Left lung (tissue), 4 donors: ENCODE measurements at regions not wholly inside any gene's neighbourhood (a gene's known extent, or its start where the extent isn't known, plus 50 kb on each side); places are given as distances from the start of the nearest gene placed in this dataset.

Experiments
- ATAC-seq: fragments of 200-7000 bp; cut with Tn5 transposase; one replicate; pipeline ENCODE4 v1.9.1; 2020; ENCODE audit warnings: moderate library complexity
- DNase-seq, 4 donors: peaks; one replicate each; pipeline ENCODE4 v3.0.0-alpha.2; 2013 to 2020
- H3K27ac ChIP-seq, 2 donors: fragments of 200-600 bp; sonication (generic) in 1 of 2; one replicate each; pipeline versions ENCODE4 v1.5.0 to v1.8.0; 2020 to 2021
- H3K27me3 ChIP-seq, 2 donors: fragments of 200-600 bp; sonication (generic) in 1 of 2; one replicate each; pipeline versions ENCODE4 v1.5.0 to v1.8.0; 2020 to 2021
- H3K36me3 ChIP-seq, 2 donors: fragments of 200-600 bp; sonication (generic) in 1 of 2; one replicate each; pipeline versions ENCODE4 v1.5.0 to v1.8.0; 2020 to 2021
- H3K4me1 ChIP-seq, 2 donors: fragments of 200-600 bp; one replicate each; pipeline ENCODE4 v1.8.0; 2021
- H3K4me3 ChIP-seq, 2 donors: fragments of 200-600 bp; sonication (generic) in 1 of 2; one replicate each; pipeline versions ENCODE4 v1.5.0 to v1.8.0; 2020 to 2021; ENCODE audit warnings: mild to moderate bottlenecking in 1 of 2
- H3K9me3 ChIP-seq, 2 donors: fragments of 200-600 bp; sonication (generic) in 1 of 2; one replicate each; pipeline versions ENCODE4 v1.5.0 to v1.8.0; 2020 to 2021
- CTCF ChIP-seq, 2 donors: fragments of 200-600 bp; sonication (generic) in 1 of 2; IDR thresholded peaks; one replicate each; pipeline versions ENCODE4 v1.5.0 to v1.8.0; 2021; ENCODE audit warnings: antibody characterized with exemption in 2 of 2
- intact Hi-C, 2 donors: fragments of 100-400 bp; cut with DNase I; formaldehyde crosslinking; loops; one replicate each; pipeline versions ENCODE4 v1.11.2 to v1.14.2; 2022
- donor health status: DM: no; HTN: yes; CAD: no.
- donor health status: DM: no; HTN: no; CAD: no.

- no peaks in the 10 kb centered on the region for H3K9me3 ChIP-seq
- DNase-seq, result no peak
- H3K27me3 ChIP-seq, result no peaks in the 10 kb centered on the region
- intact Hi-C loops, result no loop called here
- TF ChIP-seq CTCF (IDR thresholded peaks at IDR 0.05), result no peak
- no peak overlapping the region for H3K27ac ChIP-seq
- no peaks in the 10 kb centered on the region for H3K36me3 ChIP-seq
- H3K4me3 ChIP-seq, result no peak overlapping the region
- H3K4me1 ChIP-seq, result no peaks in the 10 kb centered on the region
- ATAC-seq, result no peak
These were observed 1661.3 kb upstream of the MIR17HG start for GRCh38 chr13:89686171-89686570.

GRCh38 chr13:89687066-89687465 lies 1660.4 kb upstream of the MIR17HG start:
- ATAC-seq, result no peak

GRCh38 chr13:89688918-89689317 lies 1658.6 kb upstream of the MIR17HG start:
- H3K9me3 ChIP-seq, result no peaks in the 10 kb centered on the region
- DNase-seq (peak in 2 of 4 donors; percentile 7 to 48), ATAC-seq (peak; percentile 73)
- no peak overlapping the region for H3K27ac ChIP-seq
- H3K4me1 ChIP-seq, result no peaks in the 10 kb centered on the region
- H3K36me3 ChIP-seq, result no peaks in the 10 kb centered on the region
- no peak for TF ChIP-seq CTCF (IDR thresholded peaks at IDR 0.05)
- no peaks in the 10 kb centered on the region for H3K27me3 ChIP-seq
- intact Hi-C loops, result no loop called here
- H3K4me3 ChIP-seq, result no peak overlapping the region

More at GRCh38 chr13:89687066-89687465, 1660.4 kb upstream of the MIR17HG start:
- no peak for TF ChIP-seq CTCF (IDR thresholded peaks at IDR 0.05)
- no peaks in the 10 kb centered on the region for H3K9me3 ChIP-seq
- H3K27ac ChIP-seq, result no peak overlapping the region
- no peaks in the 10 kb centered on the region for H3K27me3 ChIP-seq
- intact Hi-C loops, result no loop called here
- no peaks in the 10 kb centered on the region for H3K36me3 ChIP-seq
- H3K4me1 ChIP-seq, result no peaks in the 10 kb centered on the region
- DNase-seq, result no peak
- no peak overlapping the region for H3K4me3 ChIP-seq

- H3K4me3 ChIP-seq, result no peak overlapping the region
- intact Hi-C loops, result no loop called here
- peak in 1 of 4 donors; percentile 2 for DNase-seq
These were observed 1653.0 kb upstream of the MIR17HG start for GRCh38 chr13:89694451-89694850.

More at GRCh38 chr13:89694451-89694850, 1653.0 kb upstream of the MIR17HG start:
- no peak for TF ChIP-seq CTCF (IDR thresholded peaks at IDR 0.05)
- Histone ChIP-seq H3K27me3 (no peaks in the 10 kb centered on the region), H3K36me3 (no peaks in the 10 kb centered on the region), H3K27ac (no peak overlapping the region), H3K4me1 (no peaks in the 10 kb centered on the region), H3K9me3 (no peaks in the 10 kb centered on the region)
- ATAC-seq, result no peak
